HepG2 (cell line): ENCODE measurements at regions not wholly inside any gene's neighbourhood (a gene's known extent, or its start where the extent isn't known, plus 50 kb on each side); places are given as distances from the start of the nearest gene placed in this dataset.

ENCODE experiments used
- ATAC-seq: fragments of 200-7000 bp; cut with Tn5 transposase; 3 replicates; pipeline ENCODE4 v1.9.1; 2020; ENCODE audit warnings: mild to moderate bottlenecking, moderate library complexity
- BruUV-seq: library from RNA; stranded (reverse); fragments of 400-500 nt; replicated peaks from 2 replicates; lab custom pipeline; 2021; lab: Mats Ljungman, UMichigan
- CTCF ChIA-PET: fragments of 300-600 bp; formaldehyde crosslinking; extraction: SDS; loops from one replicate; lab custom pipeline; 2021; ENCODE audit warnings: low total read pairs, inconsistent platforms, low intra/inter-chr PET ratio; lab: Yijun Ruan, JAX
- POLR2A ChIA-PET: fragments of 350-600 bp; sonication (Branson Sonifier 250); formaldehyde crosslinking; loops from one replicate; lab custom pipeline; 2020; ENCODE audit warnings: antibody characterized with exemption, inconsistent platforms; lab: Yijun Ruan, JAX
- DNase-seq: peaks from one replicate; pipeline ENCODE4 v3.0.0-alpha.2; 2015; ENCODE audit warnings: low spot score
- FAIRE-seq: peaks from 3 replicates; lab custom pipeline; 2011; peaks lifted over from hg19 to GRCh38; lab: Jason Lieb, UNC
- H2AFZ ChIP-seq: one replicate; pipeline ENCODE4 v1.6.1; 2011; ENCODE audit warnings: low read length, inconsistent platforms
- H3K27ac ChIP-seq: fragments of 300-600 bp; 3 replicates; pipeline ENCODE4 v1.8.0; 2011; ENCODE audit warnings: mixed run types, mild to moderate bottlenecking, mixed read lengths, low read length, inconsistent platforms; ENCODE audit not compliant: insufficient read depth; ENCODE audit errors: extremely low read length
- H3K27me3 ChIP-seq, 2 experiments: fragments of 200-600 bp in 1 of 2; 2 replicates in 1 of 2; 3 replicates in 1 of 2; pipeline versions ENCODE4 v1.6.0 to v1.8.0; 2011; ENCODE audit warnings: low read length in 2 of 2, mild to moderate bottlenecking in 2 of 2, moderate library complexity in 2 of 2, inconsistent platforms in 1 of 2; ENCODE audit not compliant: insufficient read depth in 2 of 2, control insufficient read depth in 1 of 2
- H3K36me3 ChIP-seq, 2 experiments: fragments of 200-600 bp in 1 of 2; replicated peaks in 1 of 2; 2 replicates in 1 of 2; 3 replicates in 1 of 2; pipeline versions ENCODE4 v1.5.1 to v1.8.0; 2011; ENCODE audit warnings: low read length in 2 of 2, inconsistent platforms in 1 of 2; ENCODE audit not compliant: insufficient read depth in 2 of 2, control insufficient read depth in 1 of 2
- H3K4me1 ChIP-seq: 2 replicates; pipeline ENCODE4 v1.5.1; 2012; ENCODE audit warnings: low read length, inconsistent platforms; ENCODE audit not compliant: insufficient read depth
- H3K4me2 ChIP-seq: 2 replicates; pipeline ENCODE4 v1.6.0; 2011; ENCODE audit warnings: low read depth, low read length, inconsistent platforms
- H3K4me3 ChIP-seq, 3 experiments: fragments of 200-600 bp in 1 of 3; sonication (generic), shearing (Covaris generic) in 1 of 3; replicated peaks in 1 of 3; 2 replicates each; pipeline ENCODE4 v1.5.1; 2011 to 2016; ENCODE audit warnings: low read length in 3 of 3, inconsistent platforms in 2 of 3, low read depth in 2 of 3, mild to moderate bottlenecking in 2 of 3, control low read depth in 1 of 3, mixed read lengths in 1 of 3; ENCODE audit not compliant: insufficient read depth in 1 of 3
- H3K79me2 ChIP-seq: one replicate; pipeline ENCODE4 v1.6.1; 2011; ENCODE audit warnings: low read length, inconsistent platforms; ENCODE audit not compliant: insufficient read depth
- H3K9ac ChIP-seq: 2 replicates; pipeline ENCODE4 v1.6.0; 2011; ENCODE audit warnings: mild to moderate bottlenecking, low read depth, low read length, inconsistent platforms; ENCODE audit not compliant: insufficient read depth
- H3K9me3 ChIP-seq: 2 replicates; pipeline ENCODE4 v1.5.1; 2012; ENCODE audit warnings: mild to moderate bottlenecking, low read length
- H4K20me1 ChIP-seq: 2 replicates; pipeline ENCODE4 v1.6.0; 2011; ENCODE audit warnings: inconsistent platforms, mild to moderate bottlenecking, low read length, moderate library complexity; ENCODE audit not compliant: insufficient read depth
- IKZF4 ChIP-seq: sonication (generic); formaldehyde crosslinking; IDR thresholded peaks from 2 replicates; pipeline ENCODE4 v1.5.1; 2020; ENCODE audit warnings: borderline replicate concordance, mild to moderate bottlenecking, low read depth, missing genetic modification reagents; ENCODE audit errors: not compliant biosample characterization
- MNT ChIP-seq: fragments of 450-650 bp; IDR thresholded peaks from 2 replicates; pipeline ENCODE4 v1.6.1; 2016
- PREB ChIP-seq: sonication (generic); formaldehyde crosslinking; IDR thresholded peaks from 2 replicates; pipeline ENCODE4 v1.4.0; 2020; ENCODE audit warnings: missing genetic modification reagents
- SSRP1 ChIP-seq: IDR thresholded peaks from 2 replicates; pipeline ENCODE4 v1.6.1; 2016; ENCODE audit warnings: control low read depth
- ZBTB38 ChIP-seq: sonication (generic); formaldehyde crosslinking; IDR thresholded peaks from 2 replicates; pipeline ENCODE4 v1.5.1; 2020; ENCODE audit warnings: mild to moderate bottlenecking, missing genetic modification reagents
- ZMYM2 ChIP-seq: sonication (generic); formaldehyde crosslinking; IDR thresholded peaks from 2 replicates; pipeline ENCODE4 v1.8.0; 2022; ENCODE audit warnings: mild to moderate bottlenecking, missing genetic modification reagents
- ZNF414 ChIP-seq: sonication (generic); formaldehyde crosslinking; IDR thresholded peaks from 2 replicates; pipeline ENCODE4 v1.5.0; 2020; ENCODE audit warnings: missing genetic modification reagents
- ZNF614 ChIP-seq: IDR thresholded peaks from 2 replicates; pipeline ENCODE4 v1.6.1; 2018; ENCODE audit warnings: missing biosample characterization, missing genetic modification reagents, inconsistent platforms, borderline replicate concordance
- ZNF768 ChIP-seq: sonication (generic); formaldehyde crosslinking; IDR thresholded peaks from 2 replicates; pipeline ENCODE4 v1.4.0; 2020; ENCODE audit warnings: missing genetic modification reagents
- WGBS: methylation state at CpG from one replicate; pipeline ENCODE4 v1.1.6; 2017; ENCODE audit warnings: low lambda C conversion rate; 5-methylcytosine and 5-hydroxymethylcytosine counted together
- in situ Hi-C: cut with HindIII; loops from 2 replicates; pipeline ENCODE4 v1.10.0; 2017; ENCODE audit warnings: low pct_unique_long_range_greater_than_20kb; ENCODE audit not compliant: extremely low pct_ligation_motif_present
- intact Hi-C: fragments of 100-400 bp; cut with micrococcal nuclease; formaldehyde crosslinking; loops from one replicate; pipeline ENCODE4 v1.10.0; 2022; ENCODE audit not compliant: unreplicated experiment

GRCh38 chr10:130781206-130781605 lies 530.3 kb downstream of the TCERG1L start:
- H3K27ac ChIP-seq = no peak overlapping the region
- FAIRE-seq (no peak), DNase-seq (no peak), ATAC-seq (no peak)
- H3K4me1 ChIP-seq = no peaks in the 10 kb centered on the region
- no peak overlapping the region for H3K4me3 ChIP-seq
- intact Hi-C loops (no loop called here), in situ Hi-C loops (no loop called here)
- BruUV-seq = no TSS peak
- no peaks in the 10 kb centered on the region for H3K9me3 ChIP-seq
- CTCF ChIA-PET = no interaction called here
- no peak overlapping the region for H3K9ac ChIP-seq
- H3K79me2 ChIP-seq = no peaks in the 10 kb centered on the region
- no peaks in the 10 kb centered on the region for H3K36me3 ChIP-seq
- H3K27me3 ChIP-seq = peaks cover 1 to 44% of the 10 kb centered on the region in 2 experiments; a peak in 4 of 5 replicates
- WGBS = 24% methylated on average over 5 of the region's 8 CpGs
- no peak overlapping the region for H3K4me2 ChIP-seq
- POLR2A ChIA-PET = no interaction called here
- H2AFZ ChIP-seq = no peak overlapping the region
- no peaks in the 10 kb centered on the region for H4K20me1 ChIP-seq
- TF ChIP-seq IKZF4 (CRISPR knock-in tag) (no peak), MNT (0 out of 2 replicates have a peak, but pooled peaks have one; percentile 45)
- TF ChIP-seq, all 625 proteins: peak for 1

- no peaks in the 10 kb centered on the region for H4K20me1 ChIP-seq
- H3K79me2 ChIP-seq = no peaks in the 10 kb centered on the region
- no peak overlapping the region for H2AFZ ChIP-seq
- H3K9me3 ChIP-seq = no peaks in the 10 kb centered on the region
- no peak for TF ChIP-seq ZNF768 (CRISPR knock-in tag)
- TF ChIP-seq ZBTB38 (CRISPR knock-in tag) = no peak
- TF ChIP-seq ZMYM2 (CRISPR knock-in tag) = no peak
- TF ChIP-seq ZNF614 (CRISPR knock-in tag) = no peak
- TF ChIP-seq PREB (CRISPR knock-in tag) = no peak
- no peak for TF ChIP-seq ZNF414 (CRISPR knock-in tag)
- no peak for TF ChIP-seq SSRP1 (CRISPR knock-in tag)
- FAIRE-seq (no peak), ATAC-seq (no peak), DNase-seq (no peak)
- no peak overlapping the region for H3K27ac ChIP-seq
- H3K27me3 ChIP-seq = peaks cover 1 to 40% of the 10 kb centered on the region in 2 experiments; a peak in 4 of 5 replicates
- no peak overlapping the region for H3K4me2 ChIP-seq
- H3K36me3 ChIP-seq = no peaks in the 10 kb centered on the region
- intact Hi-C loops = no loop called here
- in situ Hi-C loops = no loop called here
- CTCF ChIA-PET = no interaction called here
- BruUV-seq = no TSS peak
- 2% methylated on average over 7 of the region's 7 CpGs for WGBS
- no peak overlapping the region for H3K4me3 ChIP-seq
- H3K9ac ChIP-seq = no peak overlapping the region
- POLR2A ChIA-PET = no interaction called here
- H3K4me1 ChIP-seq = no peaks in the 10 kb centered on the region
Observed at GRCh38 chr10:130781623-130782022, 529.9 kb downstream of the TCERG1L start.
